Cardiac muscle cell (in vitro differentiated cells and primary cell): ENCODE measurements at regions not wholly inside any gene's neighbourhood (a gene's known extent, or its start where the extent isn't known, plus 50 kb on each side); places are given as distances from the start of the nearest gene placed in this dataset.

ENCODE experiments used
- DNase-seq, 2 donors: peaks; one replicate each; pipeline versions ENCODE4 v3.0.0 to v3.0.0-alpha.2; 2010 to 2017; ENCODE audit warnings: low read depth in 1 of 2, low spot score in 1 of 2
- H3K27ac ChIP-seq: fragments of 200-600 bp; sonication (generic); 2 replicates; pipeline ENCODE4 v1.5.1; 2016
- H3K27me3 ChIP-seq: fragments of 200-600 bp; sonication (generic); 2 replicates; pipeline ENCODE4 v1.6.0; 2016; ENCODE audit warnings: control low read depth
- H3K36me3 ChIP-seq: fragments of 200-600 bp; sonication (generic); 2 replicates; pipeline ENCODE4 v1.5.1; 2016; ENCODE audit warnings: control low read depth
- H3K4me1 ChIP-seq: fragments of 200-600 bp; sonication (generic); 2 replicates; pipeline ENCODE4 v1.8.1; 2017; ENCODE audit warnings: low read depth, mild to moderate bottlenecking, mixed run types
- H3K4me3 ChIP-seq: fragments of 200-600 bp; sonication (generic); 2 replicates; pipeline ENCODE4 v1.5.1; 2016; ENCODE audit warnings: mild to moderate bottlenecking
- H3K9me3 ChIP-seq: fragments of 200-600 bp; sonication (generic); 2 replicates; pipeline ENCODE4 v1.5.1; 2017; ENCODE audit warnings: low read depth, mild to moderate bottlenecking, control low read depth
- CTCF ChIP-seq: IDR thresholded peaks from 2 replicates; pipeline ENCODE4 v1.5.1; 2012; ENCODE audit warnings: low read depth, mild to moderate bottlenecking, low read length

- Histone ChIP-seq H3K27ac (peak overlapping the region; percentile 34), H3K4me1 (peaks cover 30% of the 10 kb centered on the region), H3K27me3 (no peaks in the 10 kb centered on the region), H3K9me3 (no peaks in the 10 kb centered on the region), H3K36me3 (no peaks in the 10 kb centered on the region), H3K4me3 (no peak overlapping the region)
- DNase-seq, result no peak
- TF ChIP-seq CTCF, result no peak
Measured at GRCh38 chr11:30729187-30729713, 143.1 kb upstream of the MPPED2 start.

DNA sequence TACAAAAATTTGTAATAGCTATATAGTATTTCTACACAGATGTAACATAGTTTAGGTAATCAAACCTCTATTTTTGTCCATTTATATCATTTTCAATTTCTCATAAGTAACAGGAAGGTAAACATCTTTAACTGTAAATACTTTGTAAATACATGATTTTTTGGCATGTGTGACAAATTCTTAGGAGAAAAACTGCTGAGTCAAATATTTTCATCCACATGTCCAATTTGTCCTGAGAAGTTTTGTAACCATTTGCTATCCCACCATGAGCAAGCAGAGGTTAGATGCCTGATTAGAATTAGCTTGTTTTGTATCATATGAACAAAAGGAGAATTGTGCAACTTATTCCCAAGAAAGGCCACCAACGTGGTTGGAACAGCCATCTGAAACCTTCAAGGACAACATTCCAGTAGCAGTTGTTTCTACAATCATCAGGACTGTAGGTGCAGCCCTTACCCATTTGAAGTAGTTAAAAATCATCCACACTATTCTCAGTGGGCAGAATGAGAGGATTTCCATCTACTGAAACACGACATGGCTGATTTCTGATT is 139.6 kb upstream of the MPPED2 start:
- no peaks in the 10 kb centered on the region for H3K9me3 ChIP-seq
- no peak for DNase-seq
- H3K4me3 ChIP-seq, result no peak overlapping the region
- no peaks in the 10 kb centered on the region for H3K27me3 ChIP-seq
- H3K27ac ChIP-seq, result no peak overlapping the region
- no peak for TF ChIP-seq CTCF
- H3K36me3 ChIP-seq, result no peaks in the 10 kb centered on the region
- peaks cover 20% of the 10 kb centered on the region for H3K4me1 ChIP-seq

GRCh38 chr11:30724274-30724673 is 138.1 kb upstream of the MPPED2 start:
- Histone ChIP-seq H3K4me1 (peaks cover 6% of the 10 kb centered on the region), H3K27me3 (no peaks in the 10 kb centered on the region)

DNA sequence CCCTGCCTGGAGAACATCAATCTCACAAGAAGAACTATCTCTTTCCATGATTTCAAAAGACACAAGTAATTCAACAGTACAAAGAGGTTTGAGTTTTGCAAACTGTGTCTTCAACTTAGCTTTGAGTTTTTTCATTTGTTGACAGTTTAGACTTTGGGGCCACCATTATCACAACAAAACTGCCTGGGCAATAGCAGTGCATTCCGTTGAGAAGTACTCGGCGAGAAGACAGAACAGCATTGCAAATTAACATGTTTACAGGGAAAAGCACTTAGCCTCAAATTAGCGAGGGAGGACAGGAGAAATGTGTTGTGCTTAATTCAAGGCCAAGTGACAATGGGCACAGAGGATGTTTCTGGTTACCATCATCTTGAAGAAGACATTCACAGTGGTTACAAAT is 133.2 kb upstream of the MPPED2 start:
- Histone ChIP-seq H3K27ac (no peak overlapping the region), H3K4me1 (peaks cover 11% of the 10 kb centered on the region), H3K36me3 (no peaks in the 10 kb centered on the region), H3K9me3 (no peaks in the 10 kb centered on the region), H3K4me3 (no peak overlapping the region), H3K27me3 (no peaks in the 10 kb centered on the region)
- TF ChIP-seq CTCF, result no peak
- no peak for DNase-seq

More at GRCh38 chr11:30724274-30724673, 138.1 kb upstream of the MPPED2 start:
- H3K9me3 ChIP-seq, result no peaks in the 10 kb centered on the region
- H3K4me3 ChIP-seq, result no peak overlapping the region
- no peak for DNase-seq
- TF ChIP-seq CTCF, result no peak
- no peak overlapping the region for H3K27ac ChIP-seq
- no peaks in the 10 kb centered on the region for H3K36me3 ChIP-seq

DNA sequence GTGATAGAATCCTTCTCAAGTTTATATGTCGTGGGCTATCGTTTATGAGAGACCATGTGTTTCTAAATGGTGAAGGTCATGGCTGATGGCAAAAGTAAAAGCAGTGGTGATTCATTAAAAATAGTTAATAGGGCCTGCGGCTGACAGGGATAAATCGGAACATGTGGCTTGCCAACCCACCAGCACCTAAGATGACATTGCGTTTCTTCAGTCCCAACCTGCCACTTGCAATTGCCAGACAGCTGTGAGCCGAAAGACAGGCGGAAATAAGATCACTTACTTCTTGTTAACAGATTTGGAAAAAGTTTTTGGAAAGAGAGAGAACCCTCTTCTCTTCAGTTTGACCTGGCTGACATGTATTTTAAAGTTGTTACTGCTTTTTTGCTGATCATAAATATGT is 131.5 kb upstream of the MPPED2 start:
- no peaks in the 10 kb centered on the region for H3K27me3 ChIP-seq
- DNase-seq, result no peak
- H3K4me1 ChIP-seq, result peaks cover 11% of the 10 kb centered on the region
- no peak for TF ChIP-seq CTCF
- H3K9me3 ChIP-seq, result no peaks in the 10 kb centered on the region
- H3K36me3 ChIP-seq, result no peaks in the 10 kb centered on the region
- no peak overlapping the region for H3K4me3 ChIP-seq
- no peak overlapping the region for H3K27ac ChIP-seq

DNA sequence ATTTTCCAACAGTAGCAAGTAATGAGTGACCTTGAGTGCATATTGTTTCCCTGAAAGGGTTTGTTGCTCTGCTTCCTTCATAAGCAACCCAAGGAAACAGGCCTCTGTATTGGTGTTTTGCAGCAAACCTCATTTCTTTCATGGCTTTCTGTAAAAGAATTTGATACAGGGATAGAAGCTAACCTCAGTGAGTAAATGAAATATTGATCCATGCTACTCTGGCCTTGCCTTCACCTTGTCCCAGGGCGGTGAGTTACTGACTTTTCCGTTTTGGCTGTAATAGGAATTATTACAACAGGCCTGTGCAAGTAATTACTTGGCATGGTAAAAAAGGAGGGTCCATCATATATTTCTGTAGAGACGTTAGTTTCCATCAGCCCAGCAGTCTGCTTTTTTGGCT is 130.9 kb upstream of the MPPED2 start:
- no peaks in the 10 kb centered on the region for H3K9me3 ChIP-seq
- H3K4me1 ChIP-seq, result peaks cover 11% of the 10 kb centered on the region
- H3K27ac ChIP-seq, result no peak overlapping the region
- DNase-seq, result no peak
- H3K36me3 ChIP-seq, result no peaks in the 10 kb centered on the region
- H3K4me3 ChIP-seq, result no peak overlapping the region
- no peak for TF ChIP-seq CTCF
- no peaks in the 10 kb centered on the region for H3K27me3 ChIP-seq
